ENCODE measurements at regions not wholly inside any gene's neighbourhood (a gene's known extent, or its start where the extent isn't known, plus 50 kb on each side); places are given as distances from the start of the nearest gene placed in this dataset.

DNA sequence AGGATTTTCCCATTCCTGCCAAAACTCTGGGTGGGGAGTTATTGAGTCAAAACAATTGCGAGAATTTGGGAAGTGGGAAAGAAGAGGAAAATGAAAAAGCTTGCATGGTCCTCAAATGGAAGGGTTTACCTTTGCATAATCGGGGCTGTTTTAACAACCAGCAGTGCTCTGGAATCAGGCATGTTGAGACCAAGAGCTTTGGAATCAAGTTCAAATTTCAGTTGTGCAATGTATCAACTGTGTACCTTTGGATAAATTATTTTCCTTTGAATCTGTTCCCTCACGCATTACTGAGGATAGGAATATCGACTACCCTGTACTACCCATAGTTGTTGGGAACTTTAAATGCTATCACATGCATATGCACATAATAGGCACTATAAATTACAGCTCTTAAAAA, 205.5 kb downstream of the JCAD start:
- ChIA-PET SMC1A (ENCODE audit: uncharacterized antibody, unreplicated experiment) (no interaction called here), CTCF (interaction anchor here (1.7 kb wide), 1 partner anchor 14 kb away, joined by 5 read pairs; no protein-coding TSS in a partner anchor), RAD21 (ENCODE audit: unreplicated experiment) (no interaction called here), POLR2A (no interaction called here)
- Histone ChIP-seq H3K9ac (ENCODE audit: control insufficient read depth, insufficient read depth, low read length) (no peak overlapping the region), H3K9me3 (replicated peaks; ENCODE audit: control insufficient read depth, insufficient read depth, low read length) (no peaks in the 10 kb centered on the region), H3K4me2 (ENCODE audit: control insufficient read depth, insufficient read depth) (no peak overlapping the region), H3K27ac (ENCODE audit: control insufficient read depth, insufficient read depth) (no peak overlapping the region), H2AFZ (ENCODE audit: control insufficient read depth, low read depth, low read length) (no peak overlapping the region), H3K36me3 (ENCODE audit: control insufficient read depth in 2 of 2, insufficient read depth in 2 of 2, low read length in 1 of 2) (no peaks in the 10 kb centered on the region), H3K79me2 (ENCODE audit: control insufficient read depth, insufficient read depth, low read length) (no peaks in the 10 kb centered on the region), H3K4me1 (ENCODE audit: control insufficient read depth, insufficient read depth, low read length) (no peaks in the 10 kb centered on the region), H3K4me3 (no peak overlapping the region), H4K20me1 (ENCODE audit: control insufficient read depth, insufficient read depth) (no peaks in the 10 kb centered on the region), H3K27me3 (replicated peaks in 1 of 2; ENCODE audit: control insufficient read depth in 2 of 2, insufficient read depth in 2 of 2, low read length in 1 of 2) (no peaks in the 10 kb centered on the region; a peak in 1 of 4 replicates)
- no peak for TF ChIP-seq RB1 (IDR thresholded peaks at IDR 0.05; ENCODE audit: borderline replicate concordance)
- TF ChIP-seq RAD51 (IDR thresholded peaks at IDR 0.05), result no peak
- no peak for TF ChIP-seq ZBTB4 (CRISPR knock-in tag; IDR thresholded peaks at IDR 0.05)
- TF ChIP-seq, protein P1, sequence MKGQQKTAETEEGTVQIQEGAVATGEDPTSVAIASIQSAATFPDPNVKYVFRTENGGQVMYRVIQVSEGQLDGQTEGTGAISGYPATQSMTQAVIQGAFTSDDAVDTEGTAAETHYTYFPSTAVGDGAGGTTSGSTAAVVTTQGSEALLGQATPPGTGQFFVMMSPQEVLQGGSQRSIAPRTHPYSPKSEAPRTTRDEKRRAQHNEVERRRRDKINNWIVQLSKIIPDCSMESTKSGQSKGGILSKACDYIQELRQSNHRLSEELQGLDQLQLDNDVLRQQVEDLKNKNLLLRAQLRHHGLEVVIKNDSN (IDR thresholded peaks at IDR 0.05; ENCODE audit: borderline replicate concordance, extremely low read length, insufficient read depth, low read depth, low read length), result no peak
- no peak for TF ChIP-seq POLR2A (IDR thresholded peaks at IDR 0.05; ENCODE audit: low read depth, low read length)
- TF ChIP-seq PKNOX1 (IDR thresholded peaks at IDR 0.05), result no peak
- TF ChIP-seq SREBF1 (IDR thresholded peaks at IDR 0.05; ENCODE audit: low read length), result no peak
- no peak for TF ChIP-seq JUND (IDR thresholded peaks at IDR 0.05; ENCODE audit: low read depth, low read length)
- TF ChIP-seq HDAC6 (IDR thresholded peaks at IDR 0.05; ENCODE audit: unreplicated experiment), result no peak
- no peak for TF ChIP-seq CREB1 (IDR thresholded peaks at IDR 0.05; ENCODE audit: low read depth)
- TF ChIP-seq STAT3 (IDR thresholded peaks at IDR 0.05; ENCODE audit: low read depth, low read length), result no peak
- no peak for TF ChIP-seq HDAC2 (IDR thresholded peaks at IDR 0.05)
- no peak for TF ChIP-seq DPF2 (IDR thresholded peaks at IDR 0.05)
- no peak for TF ChIP-seq HDGF (IDR thresholded peaks at IDR 0.05)
- no peak for TF ChIP-seq ZNF274 (IDR thresholded peaks at IDR 0.05; ENCODE audit: insufficient read depth, insufficient read length)
- TF ChIP-seq SMAD1 (IDR thresholded peaks at IDR 0.05; ENCODE audit: low read depth, partially characterized antibody), result no peak
- no peak for TF ChIP-seq ZNF592 (IDR thresholded peaks at IDR 0.05)
- no peak for TF ChIP-seq MEF2A (IDR thresholded peaks at IDR 0.05; ENCODE audit: insufficient read depth, low read depth, low read length)
- no peak for TF ChIP-seq ZNF207 (IDR thresholded peaks at IDR 0.05; ENCODE audit: borderline replicate concordance)
- ATAC-seq (no peak), FAIRE-seq (no peak), DNase-seq (ENCODE audit: low read depth, low spot score) (no peak)
- no TSS peak for BruUV-seq (replicated peaks)
- 24% methylated on average over 4 of the region's 4 CpGs for WGBS (ENCODE audit: insufficient coverage, insufficient replicate concordance, low lambda C conversion rate, missing lambda C conversion rate)
- intact Hi-C loops (cut with micrococcal nuclease; ENCODE audit: unreplicated experiment), result no loop called here
- in situ Hi-C loops (cut with MboI), result no loop called here
